GM12892 (cell line): ENCODE measurements at regions not wholly inside any gene's neighbourhood (a gene's known extent, or its start where the extent isn't known, plus 50 kb on each side); places are given as distances from the start of the nearest gene placed in this dataset.

Source experiments
- POLR2A ChIP-seq: IDR thresholded peaks from 2 replicates; pipeline ENCODE4 v1.6.1; 2011; ENCODE audit warnings: low read depth, low read length, control low read depth
- POLR2AphosphoS5 ChIP-seq: IDR thresholded peaks from 2 replicates; pipeline ENCODE4 v1.6.1; 2011; ENCODE audit warnings: low read depth, low read length, control low read depth
- TAF1 ChIP-seq: IDR thresholded peaks from 2 replicates; pipeline ENCODE4 v1.6.1; 2011; ENCODE audit warnings: low read depth, mild to moderate bottlenecking, control low read depth, low read length, borderline replicate concordance

DNA sequence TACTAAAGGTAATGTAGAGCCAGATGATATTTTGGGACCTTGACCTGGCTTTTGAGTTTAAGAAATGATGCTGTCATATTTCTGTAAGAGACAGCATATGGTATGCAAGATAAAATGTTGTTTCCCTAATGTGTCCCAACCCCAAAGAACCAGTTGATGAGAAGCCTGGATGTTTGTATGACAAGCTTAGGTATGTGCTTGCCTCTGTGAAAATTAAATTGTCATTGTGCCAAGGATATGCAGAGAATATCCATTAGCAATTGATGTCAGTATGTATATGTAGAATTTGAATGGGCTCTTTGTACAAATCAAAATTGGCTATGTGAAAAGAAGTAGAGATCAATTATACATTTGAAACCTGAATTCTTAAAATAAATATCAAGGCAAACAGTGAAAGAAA lies 650.8 kb upstream of the EYS start:
- TF ChIP-seq POLR2AphosphoS5 (no peak), POLR2A (no peak), TAF1 (no peak)
